Mesenchymal stem cell (in vitro differentiated cells and primary cell): ENCODE measurements at regions not wholly inside any gene's neighbourhood (a gene's known extent, or its start where the extent isn't known, plus 50 kb on each side); places are given as distances from the start of the nearest gene placed in this dataset.

Experiments used
- DNase-seq: peaks from one replicate; pipeline ENCODE4 v3.0.0-alpha.2; 2013
- H2AFZ ChIP-seq: one replicate; pipeline ENCODE4 v1.6.1; 2013; ENCODE audit warnings: low read depth, mild to moderate bottlenecking, control low read depth, inconsistent platforms, low read length, moderate library complexity
- H2AK5ac ChIP-seq: 2 replicates; pipeline ENCODE4 v1.6.1; 2013; ENCODE audit warnings: low read length, moderate library complexity, mild to moderate bottlenecking, inconsistent platforms; ENCODE audit not compliant: severe bottlenecking
- H2BK120ac ChIP-seq: one replicate; pipeline ENCODE4 v1.6.1; 2013; ENCODE audit warnings: low read depth, mild to moderate bottlenecking, inconsistent platforms, low read length, moderate library complexity
- H2BK12ac ChIP-seq, 2 experiments: one replicate each; pipeline ENCODE4 v1.6.1; 2013; ENCODE audit warnings: inconsistent platforms in 2 of 2, low read length in 2 of 2, mild to moderate bottlenecking in 2 of 2, moderate library complexity in 2 of 2, control low read depth in 1 of 2
- H2BK15ac ChIP-seq: one replicate; pipeline ENCODE4 v1.6.1; 2013; ENCODE audit warnings: mild to moderate bottlenecking, low read depth, inconsistent platforms; ENCODE audit not compliant: poor library complexity, severe bottlenecking
- H2BK5ac ChIP-seq: 2 replicates; pipeline ENCODE4 v1.6.1; 2013; ENCODE audit warnings: low read depth, mild to moderate bottlenecking, low read length, control low read depth, inconsistent platforms; ENCODE audit not compliant: poor library complexity, severe bottlenecking
- H3K14ac ChIP-seq, 2 experiments: one replicate each; pipeline ENCODE4 v1.6.1; 2013; ENCODE audit warnings: inconsistent platforms in 2 of 2, low read length in 2 of 2, control low read depth in 1 of 2, mild to moderate bottlenecking in 1 of 2, moderate library complexity in 1 of 2
- H3K18ac ChIP-seq, 2 experiments: one replicate each; pipeline ENCODE4 v1.6.1; 2013; ENCODE audit warnings: inconsistent platforms in 2 of 2, low read length in 2 of 2, control low read depth in 1 of 2, low read depth in 1 of 2, mild to moderate bottlenecking in 1 of 2
- H3K23ac ChIP-seq, 2 experiments: one replicate each; pipeline ENCODE4 v1.6.1; 2013; ENCODE audit warnings: inconsistent platforms in 2 of 2, low read length in 2 of 2, mild to moderate bottlenecking in 2 of 2, moderate library complexity in 2 of 2, control low read depth in 1 of 2
- H3K27ac ChIP-seq: 2 replicates; pipeline ENCODE4 v1.5.1; 2013; ENCODE audit warnings: mild to moderate bottlenecking, moderate library complexity, low read length, control low read depth, inconsistent platforms; ENCODE audit not compliant: poor library complexity, severe bottlenecking
- H3K27me3 ChIP-seq, 2 experiments: 2 replicates each; pipeline versions ENCODE4 v1.6.1 to v1.7.0; 2013; ENCODE audit warnings: low read length in 2 of 2, mild to moderate bottlenecking in 2 of 2, moderate library complexity in 2 of 2, control low read depth in 1 of 2, inconsistent platforms in 1 of 2; ENCODE audit not compliant: control insufficient read depth in 1 of 2, insufficient read depth in 1 of 2
- H3K36me3 ChIP-seq, 2 experiments: 2 replicates each; pipeline versions ENCODE4 v1.6.1 to v1.7.0; 2013; ENCODE audit warnings: low read length in 2 of 2, control low read depth in 1 of 2, inconsistent platforms in 1 of 2, low read depth in 1 of 2, mild to moderate bottlenecking in 1 of 2; ENCODE audit not compliant: insufficient read depth in 2 of 2, control insufficient read depth in 1 of 2
- H3K4ac ChIP-seq, 2 experiments: one replicate each; pipeline ENCODE4 v1.6.1; 2013; ENCODE audit warnings: inconsistent platforms in 2 of 2, low read length in 2 of 2, mild to moderate bottlenecking in 2 of 2, moderate library complexity in 2 of 2, control low read depth in 1 of 2, low read depth in 1 of 2
- H3K4me1 ChIP-seq: 2 replicates; pipeline ENCODE4 v1.6.1; 2013; ENCODE audit warnings: low read depth, low read length, control low read depth; ENCODE audit not compliant: control insufficient read depth, insufficient read depth
- H3K4me2 ChIP-seq: 2 replicates; pipeline ENCODE4 v1.6.1; 2013; ENCODE audit warnings: low read length, mild to moderate bottlenecking, inconsistent platforms; ENCODE audit not compliant: poor library complexity, severe bottlenecking
- H3K4me3 ChIP-seq, 2 experiments: 2 replicates each; pipeline versions ENCODE4 v1.5.1 to v1.7.0; 2013; ENCODE audit warnings: low read length in 2 of 2, mild to moderate bottlenecking in 2 of 2, control low read depth in 1 of 2, low read depth in 1 of 2; ENCODE audit not compliant: insufficient read depth in 1 of 2
- H3K79me1 ChIP-seq: replicated peaks from 2 replicates; pipeline ENCODE4 v1.6.1; 2013; ENCODE audit warnings: mild to moderate bottlenecking, control low read depth, low read length, inconsistent platforms; ENCODE audit not compliant: poor library complexity, severe bottlenecking
- H3K9ac ChIP-seq: 2 replicates; pipeline ENCODE4 v1.7.0; 2013; ENCODE audit warnings: mild to moderate bottlenecking, low read length, moderate library complexity
- H3K9me3 ChIP-seq: 2 replicates; pipeline ENCODE4 v1.7.0; 2013; ENCODE audit warnings: mild to moderate bottlenecking, low read length; ENCODE audit not compliant: control insufficient read depth
- H4K8ac ChIP-seq: one replicate; pipeline ENCODE4 v1.6.1; 2013; ENCODE audit warnings: inconsistent platforms, mild to moderate bottlenecking, low read length, moderate library complexity
- H4K91ac ChIP-seq: one replicate; pipeline ENCODE4 v1.6.1; 2013; ENCODE audit warnings: mild to moderate bottlenecking, low read length, inconsistent platforms
- WGBS: methylation state at CpG from one replicate; pipeline ENCODE4 v1.1.7; 2013; ENCODE audit warnings: mixed read lengths; 5-methylcytosine and 5-hydroxymethylcytosine counted together

- Histone ChIP-seq H3K79me1 (no peaks in the 10 kb centered on the region), H2AK5ac (no peak overlapping the region), H2AFZ (no peak overlapping the region), H3K18ac (no peak overlapping the region), H3K27ac (no peak overlapping the region), H4K91ac (no peak overlapping the region), H3K4me2 (no peak overlapping the region), H2BK5ac (no peak overlapping the region), H3K23ac (no peak overlapping the region), H3K4me1 (no peaks in the 10 kb centered on the region), H3K9me3 (peaks cover under 1% of the 10 kb centered on the region), H4K8ac (no peak overlapping the region), H2BK15ac (no peak overlapping the region), H3K14ac (no peak overlapping the region), H3K4ac (no peak overlapping the region), H2BK12ac (no peak overlapping the region), H3K27me3 (no peaks in the 10 kb centered on the region), H2BK120ac (no peak overlapping the region), H3K9ac (no peak overlapping the region), H3K4me3 (no peak overlapping the region), H3K36me3 (no peaks in the 10 kb centered on the region)
- no peak for DNase-seq
Observed at GRCh38 chr4:107509615-107510014, 210.4 kb downstream of the PAPSS1 start.

GRCh38 chr4:107500551-107500950 is 219.5 kb downstream of the PAPSS1 start:
- H3K27ac ChIP-seq = no peak overlapping the region
- H3K4me2 ChIP-seq = no peak overlapping the region
- H3K27me3 ChIP-seq = no peaks in the 10 kb centered on the region
- no peak overlapping the region for H2BK120ac ChIP-seq
- no peak overlapping the region for H3K18ac ChIP-seq
- no peak overlapping the region for H3K9ac ChIP-seq
- H2BK15ac ChIP-seq = no peak overlapping the region
- no peaks in the 10 kb centered on the region for H3K79me1 ChIP-seq
- H3K4ac ChIP-seq = no peak overlapping the region
- H2BK12ac ChIP-seq = no peak overlapping the region
- H3K9me3 ChIP-seq = peaks cover 18% of the 10 kb centered on the region
- no peak overlapping the region for H4K91ac ChIP-seq
- no peak overlapping the region for H3K23ac ChIP-seq
- H4K8ac ChIP-seq = no peak overlapping the region
- H3K4me3 ChIP-seq = no peak overlapping the region
- H2AFZ ChIP-seq = no peak overlapping the region
- no peak overlapping the region for H2AK5ac ChIP-seq
- no peaks in the 10 kb centered on the region for H3K4me1 ChIP-seq
- no peak overlapping the region for H3K14ac ChIP-seq
- H3K36me3 ChIP-seq = no peaks in the 10 kb centered on the region
- DNase-seq = no peak
- no peak overlapping the region for H2BK5ac ChIP-seq
- 70% methylated on average over 3 of the region's 3 CpGs for WGBS

GRCh38 chr4:107497054-107497453 is 223.0 kb downstream of the PAPSS1 start:
- no peak overlapping the region for H3K4ac ChIP-seq
- H4K8ac ChIP-seq = no peak overlapping the region

GRCh38 chr4:107492566-107492965 is 227.5 kb downstream of the PAPSS1 start:
- H3K4me3 ChIP-seq = no peak overlapping the region
- DNase-seq = no peak
- H2BK12ac ChIP-seq = no peak overlapping the region
- no peak overlapping the region for H3K9ac ChIP-seq
- no peak overlapping the region for H3K27ac ChIP-seq
- H2BK15ac ChIP-seq = no peak overlapping the region
- no peak overlapping the region for H3K14ac ChIP-seq
- no peak overlapping the region for H2AFZ ChIP-seq
- H3K4ac ChIP-seq = no peak overlapping the region
- no peak overlapping the region for H3K18ac ChIP-seq
- H3K23ac ChIP-seq = no peak overlapping the region
- no peaks in the 10 kb centered on the region for H3K4me1 ChIP-seq
- no peak overlapping the region for H4K8ac ChIP-seq
- H2BK120ac ChIP-seq = no peak overlapping the region
- no peak overlapping the region for H2BK5ac ChIP-seq
- H3K4me2 ChIP-seq = no peak overlapping the region
- no peaks in the 10 kb centered on the region for H3K36me3 ChIP-seq
- no peak overlapping the region for H4K91ac ChIP-seq
- WGBS = 89% methylated on average over 3 of the region's 5 CpGs
- no peak overlapping the region for H2AK5ac ChIP-seq
- no peaks in the 10 kb centered on the region for H3K27me3 ChIP-seq
- peaks cover 17% of the 10 kb centered on the region for H3K9me3 ChIP-seq
- H3K79me1 ChIP-seq = no peaks in the 10 kb centered on the region

More at GRCh38 chr4:107497054-107497453, 223.0 kb downstream of the PAPSS1 start:
- H3K36me3 ChIP-seq = no peaks in the 10 kb centered on the region
- H3K27ac ChIP-seq = no peak overlapping the region
- H3K79me1 ChIP-seq = no peaks in the 10 kb centered on the region
- no peak overlapping the region for H2AK5ac ChIP-seq
- no peak overlapping the region for H3K4me2 ChIP-seq
- no peaks in the 10 kb centered on the region for H3K4me1 ChIP-seq
- no peaks in the 10 kb centered on the region for H3K27me3 ChIP-seq
- peak; percentile 8 for DNase-seq
- no peak overlapping the region for H2AFZ ChIP-seq
- H3K18ac ChIP-seq = no peak overlapping the region
- no peak overlapping the region for H2BK120ac ChIP-seq
- WGBS = no CpG with 5 or more reads among the region's 2 CpGs
- no peak overlapping the region for H3K9ac ChIP-seq
- H3K23ac ChIP-seq = no peak overlapping the region
- H3K4me3 ChIP-seq = no peak overlapping the region
- H2BK15ac ChIP-seq = no peak overlapping the region
- H3K9me3 ChIP-seq = peaks cover 17% of the 10 kb centered on the region
- H4K91ac ChIP-seq = no peak overlapping the region
- no peak overlapping the region for H3K14ac ChIP-seq
- no peak overlapping the region for H2BK12ac ChIP-seq
- H2BK5ac ChIP-seq = no peak overlapping the region
